ENCODE measurements at regions not wholly inside any gene's neighbourhood (a gene's known extent, or its start where the extent isn't known, plus 50 kb on each side); places are given as distances from the start of the nearest gene placed in this dataset.

GRCh38 chr4:66095065-66095464 lies 424.8 kb upstream of the EPHA5 start:
- no peak for DNase-seq (ENCODE audit: extremely low read depth in 1 of 2, low read depth in 1 of 2)

GRCh38 chr4:66094070-66094469 lies 423.8 kb upstream of the EPHA5 start:
- no peak for DNase-seq (ENCODE audit: extremely low read depth in 1 of 2, low read depth in 1 of 2)

- no peak for DNase-seq (ENCODE audit: extremely low read depth in 1 of 2, low read depth in 1 of 2)
Measured at GRCh38 chr4:66091786-66092185, 421.5 kb upstream of the EPHA5 start.

GRCh38 chr4:66073961-66074360 lies 403.7 kb upstream of the EPHA5 start:
- DNase-seq (ENCODE audit: extremely low read depth in 1 of 2, low read depth in 1 of 2), result no peak

- no peak for DNase-seq (ENCODE audit: extremely low read depth in 1 of 2, low read depth in 1 of 2)
Measured at GRCh38 chr4:66071911-66072310, 401.6 kb upstream of the EPHA5 start.

- no peak for DNase-seq (ENCODE audit: extremely low read depth in 1 of 2, low read depth in 1 of 2)
Measured at GRCh38 chr4:66062921-66063320, 392.6 kb upstream of the EPHA5 start.

- DNase-seq (ENCODE audit: extremely low read depth in 1 of 2, low read depth in 1 of 2), result no peak
Measured at GRCh38 chr4:66062044-66062443, 391.8 kb upstream of the EPHA5 start.

GRCh38 chr4:66059556-66059955 lies 389.3 kb upstream of the EPHA5 start:
- DNase-seq (ENCODE audit: extremely low read depth in 1 of 2, low read depth in 1 of 2), result no peak

- no peak for DNase-seq (ENCODE audit: extremely low read depth in 1 of 2, low read depth in 1 of 2)
Measured at GRCh38 chr4:66059136-66059535, 388.8 kb upstream of the EPHA5 start.

- DNase-seq (ENCODE audit: extremely low read depth in 1 of 2, low read depth in 1 of 2), result no peak
Measured at GRCh38 chr4:66055999-66056398, 385.7 kb upstream of the EPHA5 start.

- no peak for DNase-seq (ENCODE audit: extremely low read depth in 1 of 2, low read depth in 1 of 2)
Measured at GRCh38 chr4:66052426-66052825, 382.1 kb upstream of the EPHA5 start.

- no peak for DNase-seq (ENCODE audit: extremely low read depth in 1 of 2, low read depth in 1 of 2)
Measured at GRCh38 chr4:66048861-66049260, 378.6 kb upstream of the EPHA5 start.

- no peak for DNase-seq (ENCODE audit: extremely low read depth in 1 of 2, low read depth in 1 of 2)
Measured at GRCh38 chr4:66045913-66046312, 375.6 kb upstream of the EPHA5 start.

GRCh38 chr4:66035701-66036100 lies 365.4 kb upstream of the EPHA5 start:
- no peak for DNase-seq (ENCODE audit: extremely low read depth in 1 of 2, low read depth in 1 of 2)

- DNase-seq (ENCODE audit: extremely low read depth in 1 of 2, low read depth in 1 of 2), result no peak
Measured at GRCh38 chr4:66034671-66035070, 364.4 kb upstream of the EPHA5 start.

- DNase-seq (ENCODE audit: extremely low read depth in 1 of 2, low read depth in 1 of 2), result no peak
Measured at GRCh38 chr4:66034262-66034661, 364.0 kb upstream of the EPHA5 start.

- DNase-seq (ENCODE audit: extremely low read depth in 1 of 2, low read depth in 1 of 2), result no peak
Measured at GRCh38 chr4:66032571-66032970, 362.3 kb upstream of the EPHA5 start.

- no peak for DNase-seq (ENCODE audit: extremely low read depth in 1 of 2, low read depth in 1 of 2)
Measured at GRCh38 chr4:66028668-66029067, 358.4 kb upstream of the EPHA5 start.

GRCh38 chr4:66023061-66023460 lies 352.8 kb upstream of the EPHA5 start:
- DNase-seq (ENCODE audit: extremely low read depth in 1 of 2, low read depth in 1 of 2), result no peak

- no peak for DNase-seq (ENCODE audit: extremely low read depth in 1 of 2, low read depth in 1 of 2)
Measured at GRCh38 chr4:66017671-66018070, 347.4 kb upstream of the EPHA5 start.

- DNase-seq (ENCODE audit: extremely low read depth in 1 of 2, low read depth in 1 of 2), result no peak
Measured at GRCh38 chr4:66016240-66016639, 346.0 kb upstream of the EPHA5 start.

GRCh38 chr4:66014146-66014765 lies 344.0 kb upstream of the EPHA5 start:
- DNase-seq (ENCODE audit: extremely low read depth in 1 of 2, low read depth in 1 of 2), result no peak

GRCh38 chr4:66000510-66001117 lies 330.3 kb upstream of the EPHA5 start:
- no peak for DNase-seq (ENCODE audit: extremely low read depth in 1 of 2, low read depth in 1 of 2)

Measured in activated CD8-positive, alpha-beta memory T cell treated with anti-CD3 and anti-CD28 coated beads for 1 hour (primary cell).